ENCODE measurements at regions not wholly inside any gene's neighbourhood (a gene's known extent, or its start where the extent isn't known, plus 50 kb on each side); places are given as distances from the start of the nearest gene placed in this dataset.

- H3K4me3 ChIP-seq (ENCODE audit: low read depth, low read length): no peak overlapping the region
Observed at GRCh38 chr2:226030369-226030768, 630.9 kb downstream of the NYAP2 start.

GRCh38 chr2:226023946-226024345, 624.4 kb downstream of the NYAP2 start:
- H3K4me3 ChIP-seq (ENCODE audit: low read depth, low read length): no peak overlapping the region
- TF ChIP-seq, protein P1, sequence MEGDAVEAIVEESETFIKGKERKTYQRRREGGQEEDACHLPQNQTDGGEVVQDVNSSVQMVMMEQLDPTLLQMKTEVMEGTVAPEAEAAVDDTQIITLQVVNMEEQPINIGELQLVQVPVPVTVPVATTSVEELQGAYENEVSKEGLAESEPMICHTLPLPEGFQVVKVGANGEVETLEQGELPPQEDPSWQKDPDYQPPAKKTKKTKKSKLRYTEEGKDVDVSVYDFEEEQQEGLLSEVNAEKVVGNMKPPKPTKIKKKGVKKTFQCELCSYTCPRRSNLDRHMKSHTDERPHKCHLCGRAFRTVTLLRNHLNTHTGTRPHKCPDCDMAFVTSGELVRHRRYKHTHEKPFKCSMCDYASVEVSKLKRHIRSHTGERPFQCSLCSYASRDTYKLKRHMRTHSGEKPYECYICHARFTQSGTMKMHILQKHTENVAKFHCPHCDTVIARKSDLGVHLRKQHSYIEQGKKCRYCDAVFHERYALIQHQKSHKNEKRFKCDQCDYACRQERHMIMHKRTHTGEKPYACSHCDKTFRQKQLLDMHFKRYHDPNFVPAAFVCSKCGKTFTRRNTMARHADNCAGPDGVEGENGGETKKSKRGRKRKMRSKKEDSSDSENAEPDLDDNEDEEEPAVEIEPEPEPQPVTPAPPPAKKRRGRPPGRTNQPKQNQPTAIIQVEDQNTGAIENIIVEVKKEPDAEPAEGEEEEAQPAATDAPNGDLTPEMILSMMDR (IDR thresholded peaks at IDR 0.05; ENCODE audit: borderline replicate concordance, insufficient read depth, low read depth, low read length): no peak

More at GRCh38 chr2:226030369-226030768, 630.9 kb downstream of the NYAP2 start:
- TF ChIP-seq, protein P1 (IDR thresholded peaks at IDR 0.05; ENCODE audit: borderline replicate concordance, insufficient read depth, low read depth, low read length): no peak

DNA sequence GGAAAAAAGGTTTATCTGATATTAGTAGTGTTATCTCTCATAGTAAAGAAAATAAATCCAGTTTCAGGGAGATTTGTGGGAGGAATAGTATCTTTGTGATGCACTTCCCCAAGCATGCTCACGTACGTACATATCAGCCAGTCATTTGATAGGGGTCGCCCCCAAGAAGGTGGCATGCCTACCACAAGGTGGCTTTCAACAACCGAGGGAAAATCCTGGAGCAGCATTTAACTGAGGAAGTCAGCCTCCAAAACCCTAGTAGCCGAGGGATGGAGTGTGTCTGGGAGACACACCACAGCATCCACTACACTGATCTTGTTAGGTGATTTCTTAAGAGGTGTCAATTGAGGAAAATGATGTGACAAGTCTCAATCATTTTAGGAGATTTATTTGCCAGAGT, 623.9 kb downstream of the NYAP2 start:
- TF ChIP-seq, protein P1 (IDR thresholded peaks at IDR 0.05; ENCODE audit: borderline replicate concordance, insufficient read depth, low read depth, low read length): no peak
- no peak overlapping the region for H3K4me3 ChIP-seq (ENCODE audit: low read depth, low read length)

- TF ChIP-seq, protein P1 (IDR thresholded peaks at IDR 0.05; ENCODE audit: borderline replicate concordance, insufficient read depth, low read depth, low read length): no peak
- H3K4me3 ChIP-seq (ENCODE audit: low read depth, low read length): no peak overlapping the region
Observed at GRCh38 chr2:226020956-226021355, 621.4 kb downstream of the NYAP2 start.

- TF ChIP-seq, protein P1 (IDR thresholded peaks at IDR 0.05; ENCODE audit: borderline replicate concordance, insufficient read depth, low read depth, low read length): no peak
- H3K4me3 ChIP-seq (ENCODE audit: low read depth, low read length): no peak overlapping the region
Observed at GRCh38 chr2:226020176-226020575, 620.7 kb downstream of the NYAP2 start.

DNA sequence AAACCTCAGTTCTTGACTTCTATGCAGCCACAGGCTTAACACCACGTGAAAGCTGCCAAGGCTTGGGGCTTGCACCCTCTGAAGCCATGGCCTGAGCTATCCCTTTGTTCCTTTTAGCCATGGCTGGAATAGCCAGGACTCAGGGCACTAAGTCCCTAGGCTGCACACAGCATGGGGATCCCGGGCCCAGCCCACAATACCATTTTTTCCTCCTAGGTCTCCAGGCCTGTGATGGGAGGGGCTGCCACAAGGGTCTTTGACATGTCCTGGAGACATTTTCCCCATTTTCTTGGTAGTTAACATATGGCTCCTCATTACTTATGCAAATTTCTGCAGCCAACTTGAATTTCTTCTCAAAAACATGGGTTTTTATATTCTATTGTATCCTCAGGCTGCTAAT, 619.1 kb downstream of the NYAP2 start:
- no peak overlapping the region for H3K4me3 ChIP-seq (ENCODE audit: low read depth, low read length)
- TF ChIP-seq, protein P1 (IDR thresholded peaks at IDR 0.05; ENCODE audit: borderline replicate concordance, insufficient read depth, low read depth, low read length): no peak

DNA sequence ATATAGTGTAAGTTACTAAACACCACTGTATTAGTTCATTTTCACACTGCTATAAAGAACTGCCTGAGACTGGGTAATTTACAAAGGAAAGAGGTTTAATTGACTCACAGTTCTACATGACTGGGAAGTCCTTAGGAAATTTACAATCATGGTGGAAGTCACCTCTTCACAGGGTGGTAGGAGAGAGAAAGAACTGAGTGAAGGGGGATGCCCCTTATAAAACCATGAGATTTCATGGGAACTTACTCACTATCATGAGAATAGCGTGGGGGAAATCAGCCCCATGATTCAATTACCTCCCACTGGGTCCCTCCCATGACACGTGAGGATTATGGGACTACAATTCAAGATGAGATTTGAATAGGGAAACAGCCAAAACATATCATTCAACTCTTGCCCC, 618.0 kb downstream of the NYAP2 start:
- H3K4me3 ChIP-seq (ENCODE audit: low read depth, low read length): no peak overlapping the region
- TF ChIP-seq, protein P1 (IDR thresholded peaks at IDR 0.05; ENCODE audit: borderline replicate concordance, insufficient read depth, low read depth, low read length): no peak

All from GM12875 (cell line).